Adrenal gland (tissue), 9 donors: ENCODE measurements at regions not wholly inside any gene's neighbourhood (a gene's known extent, or its start where the extent isn't known, plus 50 kb on each side); places are given as distances from the start of the nearest gene placed in this dataset.

Experiments used
- DNase-seq, 7 donors: peaks; one replicate each; pipeline ENCODE4 v3.0.0-alpha.2; 2019 to 2020
- H3K27ac ChIP-seq, 5 donors: fragments of 200-600 bp; sonication (generic) in 4 of 5; 1 replicate in 3 of 5; 2 replicates in 2 of 5; pipeline versions ENCODE4 v1.5.1 to v1.8.0; 2016 to 2020; ENCODE audit warnings: mild to moderate bottlenecking in 1 of 5
- H3K27me3 ChIP-seq: fragments of 200-600 bp; 2 replicates; pipeline ENCODE4 v1.8.0; 2021
- H3K36me3 ChIP-seq, 2 donors: fragments of 200-600 bp; replicated peaks in 1 of 2; 1 replicate in 1 of 2; 2 replicates in 1 of 2; pipeline versions ENCODE4 v1.5.1 to v1.8.0; 2018 to 2022
- H3K4me1 ChIP-seq, 2 donors: fragments of 200-600 bp; replicated peaks in 1 of 2; 1 replicate in 1 of 2; 2 replicates in 1 of 2; pipeline versions ENCODE4 v1.5.1 to v1.8.0; 2018 to 2021
- H3K4me3 ChIP-seq, 4 donors: fragments of 200-600 bp; sonication (generic) in 3 of 4; one replicate each; pipeline ENCODE4 v1.5.1; 2016 to 2018
- H3K9me3 ChIP-seq, 3 donors: fragments of 200-600 bp; sonication (generic) in 1 of 3; replicated peaks in 1 of 3; 1 replicate in 2 of 3; 2 replicates in 1 of 3; pipeline versions ENCODE4 v1.5.1 to v1.8.0; 2016 to 2021
- POLR2A ChIP-seq, 2 donors: fragments of 450-650 bp; IDR thresholded peaks; one replicate each; pipeline ENCODE4 v1.6.1; 2017; ENCODE audit warnings: antibody characterized with exemption in 2 of 2, mild to moderate bottlenecking in 2 of 2, moderate library complexity in 1 of 2
- WGBS, 4 donors: extraction: QIAGEN DNeasy Blood & Tissue Kit in 2 of 4; methylation state at CpG; one replicate each; pipeline versions ENCODE4 v1.1.5 to v1.1.7; 2013 to 2017; 5-methylcytosine and 5-hydroxymethylcytosine counted together
- intact Hi-C, 2 donors: fragments of 100-400 bp; cut with DNase I; formaldehyde crosslinking; loops; one replicate each; pipeline versions ENCODE4 v1.14.1 to v1.15.0; 2022 to 2023
- TF ChIP-seq, protein P1 (sequence below), 6 experiments: fragments of 450-650 bp in 4 of 6; fragments of 200-600 bp in 2 of 6; sonication (generic) in 1 of 6; IDR thresholded peaks; 1 replicate in 5 of 6; 2 replicates in 1 of 6; pipeline versions ENCODE4 v1.5.1 to v1.8.0; 2016 to 2021; ENCODE audit warnings: antibody characterized with exemption in 6 of 6, mild to moderate bottlenecking in 2 of 6, moderate library complexity in 1 of 6
- donor health status: healthy with polysubstance abuse.
- donor health status: Bipolar disorder and iron deficiency.
- donor health status: DM: yes; HTN: yes; CAD: no.
- donor health status: DM: no; HTN: no; CAD: no.
- donor health status: DM: no; HTN: no; CAD: no.

DNA sequence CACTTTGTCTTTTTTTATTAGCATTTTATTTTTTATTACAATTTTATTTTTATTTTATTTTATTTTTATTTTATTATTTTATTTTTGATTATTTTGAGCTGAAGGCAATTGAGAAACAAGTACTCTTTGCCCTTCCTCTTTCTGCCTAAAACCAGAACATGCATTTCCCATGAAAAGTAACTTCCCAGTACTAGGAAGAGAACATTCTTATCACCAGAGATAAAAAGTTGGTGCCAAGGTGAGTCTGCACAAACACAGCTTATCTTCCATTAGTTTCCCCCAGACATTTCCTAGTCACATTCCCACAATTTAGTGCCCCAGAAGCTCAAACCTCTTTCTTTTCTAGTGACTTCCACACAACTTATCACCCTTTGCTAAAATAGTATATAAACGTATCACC, 84.8 kb downstream of the CD24 start:
- H3K27me3 ChIP-seq: no peaks in the 10 kb centered on the region
- DNase-seq: no peak
- 45 to 68% (median 57%) methylated on average over 1 of the region's 1 CpG for WGBS, 4 donors

DNA sequence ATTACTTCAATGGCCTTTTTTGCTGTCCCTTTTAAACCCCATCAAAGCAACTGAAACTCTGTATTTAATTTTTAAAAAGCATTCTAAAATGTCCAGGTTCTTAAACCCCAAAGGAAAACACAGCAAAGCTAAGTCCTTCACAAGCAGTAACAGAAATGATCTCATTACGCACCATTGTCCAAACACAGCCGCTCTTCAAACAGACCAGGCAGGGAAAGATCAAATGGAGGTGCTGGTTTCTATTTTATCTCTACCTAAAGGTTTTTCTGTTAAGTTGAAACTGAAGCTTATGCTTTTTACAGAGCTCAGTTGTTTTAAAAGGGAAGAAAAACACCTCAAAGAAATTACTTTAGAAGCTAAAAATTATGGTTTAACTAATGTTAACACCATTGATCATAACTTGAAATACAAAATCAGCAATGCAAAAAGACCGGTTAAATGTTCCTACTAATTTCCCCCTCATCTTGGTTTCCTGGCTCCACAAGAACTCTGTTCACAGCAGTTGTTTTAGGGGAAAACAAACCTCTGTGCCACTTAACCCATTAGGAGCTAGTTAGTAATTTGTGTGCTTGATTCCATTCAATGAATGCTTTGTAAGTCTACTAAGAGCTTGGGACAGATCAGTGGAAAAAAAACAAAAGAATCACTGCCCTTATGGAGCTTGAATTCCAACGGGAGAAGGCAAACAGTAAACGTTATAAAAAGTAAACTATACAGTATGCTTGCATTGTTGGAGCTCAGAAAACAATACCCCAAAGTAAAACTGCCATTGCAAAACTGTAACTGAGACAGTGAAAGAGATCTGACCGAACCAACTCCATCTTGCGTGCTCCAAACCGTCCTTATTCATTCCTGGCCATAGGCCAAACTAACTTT, 87.4 kb downstream of the CD24 start:
- H3K4me1 ChIP-seq: no peaks in the 10 kb centered on the region
- no peak for DNase-seq
- H3K27ac ChIP-seq: no peak overlapping the region
- 61 to 68% (median 64%) methylated on average over 8 of the region's 8 CpGs for WGBS, 4 donors
- H3K36me3 ChIP-seq: no peaks in the 10 kb centered on the region
- no peak overlapping the region for H3K4me3 ChIP-seq
- H3K9me3 ChIP-seq: no peaks in the 10 kb centered on the region
- intact Hi-C loops: no loop called here
- TF ChIP-seq, protein P1, sequence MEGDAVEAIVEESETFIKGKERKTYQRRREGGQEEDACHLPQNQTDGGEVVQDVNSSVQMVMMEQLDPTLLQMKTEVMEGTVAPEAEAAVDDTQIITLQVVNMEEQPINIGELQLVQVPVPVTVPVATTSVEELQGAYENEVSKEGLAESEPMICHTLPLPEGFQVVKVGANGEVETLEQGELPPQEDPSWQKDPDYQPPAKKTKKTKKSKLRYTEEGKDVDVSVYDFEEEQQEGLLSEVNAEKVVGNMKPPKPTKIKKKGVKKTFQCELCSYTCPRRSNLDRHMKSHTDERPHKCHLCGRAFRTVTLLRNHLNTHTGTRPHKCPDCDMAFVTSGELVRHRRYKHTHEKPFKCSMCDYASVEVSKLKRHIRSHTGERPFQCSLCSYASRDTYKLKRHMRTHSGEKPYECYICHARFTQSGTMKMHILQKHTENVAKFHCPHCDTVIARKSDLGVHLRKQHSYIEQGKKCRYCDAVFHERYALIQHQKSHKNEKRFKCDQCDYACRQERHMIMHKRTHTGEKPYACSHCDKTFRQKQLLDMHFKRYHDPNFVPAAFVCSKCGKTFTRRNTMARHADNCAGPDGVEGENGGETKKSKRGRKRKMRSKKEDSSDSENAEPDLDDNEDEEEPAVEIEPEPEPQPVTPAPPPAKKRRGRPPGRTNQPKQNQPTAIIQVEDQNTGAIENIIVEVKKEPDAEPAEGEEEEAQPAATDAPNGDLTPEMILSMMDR (IDR thresholded peaks at IDR 0.05): no peak
- no peak for TF ChIP-seq POLR2A (IDR thresholded peaks at IDR 0.05)
- no peaks in the 10 kb centered on the region for H3K27me3 ChIP-seq

More for the DNA sequence above, 84.8 kb downstream of the CD24 start:
- intact Hi-C loops: no loop called here
- H3K4me1 ChIP-seq: no peaks in the 10 kb centered on the region
- H3K4me3 ChIP-seq: no peak overlapping the region
- no peaks in the 10 kb centered on the region for H3K9me3 ChIP-seq
- no peaks in the 10 kb centered on the region for H3K36me3 ChIP-seq
- no peak overlapping the region for H3K27ac ChIP-seq
- TF ChIP-seq, protein P1 (IDR thresholded peaks at IDR 0.05): no peak
- no peak for TF ChIP-seq POLR2A (IDR thresholded peaks at IDR 0.05)

DNA sequence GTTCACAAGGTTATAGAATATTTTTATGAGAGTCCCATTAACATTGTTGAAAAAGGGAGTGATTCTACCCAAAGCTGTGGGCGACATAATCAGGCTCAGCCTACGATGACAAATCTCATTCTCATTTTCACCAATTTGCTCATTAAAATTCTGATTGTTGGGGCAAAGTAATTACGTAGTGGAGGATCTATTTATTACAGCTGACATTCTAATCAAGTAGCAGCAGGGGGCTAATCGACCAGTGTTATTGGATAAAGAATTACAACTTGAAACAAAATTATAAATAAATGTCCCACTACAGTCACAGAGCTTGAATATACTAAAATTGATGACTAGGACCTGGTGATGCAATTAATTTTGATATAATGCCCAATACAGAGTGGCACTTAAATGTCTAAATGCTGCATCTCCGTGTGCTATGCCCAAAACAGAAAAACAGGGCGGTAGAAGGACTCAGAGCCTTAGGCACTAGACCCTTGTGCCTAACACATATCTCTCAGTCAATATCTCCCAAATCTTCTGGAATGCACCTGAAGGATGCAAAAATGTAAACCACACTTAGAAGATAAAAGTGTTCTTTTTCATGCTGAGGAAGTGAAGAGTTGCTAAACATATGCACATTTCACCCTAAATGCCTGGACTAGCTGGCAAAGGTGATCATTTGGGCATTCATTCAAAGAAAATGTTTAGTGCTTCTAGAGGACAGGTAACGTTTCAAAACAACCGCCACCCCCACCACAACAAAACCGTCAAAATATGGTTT, 88.3 kb downstream of the CD24 start:
- Histone ChIP-seq H3K9me3 (no peaks in the 10 kb centered on the region), H3K4me3 (no peak overlapping the region), H3K27me3 (no peaks in the 10 kb centered on the region), H3K36me3 (no peaks in the 10 kb centered on the region), H3K27ac (no peak overlapping the region), H3K4me1 (no peaks in the 10 kb centered on the region)
- no peak for TF ChIP-seq POLR2A (IDR thresholded peaks at IDR 0.05)
- TF ChIP-seq, protein P1 (IDR thresholded peaks at IDR 0.05): no peak
- DNase-seq: no peak
- 61 to 64% (median 62%) methylated on average over 9 of the region's 9 CpGs for WGBS, 4 donors
- intact Hi-C loops: no loop called here

DNA sequence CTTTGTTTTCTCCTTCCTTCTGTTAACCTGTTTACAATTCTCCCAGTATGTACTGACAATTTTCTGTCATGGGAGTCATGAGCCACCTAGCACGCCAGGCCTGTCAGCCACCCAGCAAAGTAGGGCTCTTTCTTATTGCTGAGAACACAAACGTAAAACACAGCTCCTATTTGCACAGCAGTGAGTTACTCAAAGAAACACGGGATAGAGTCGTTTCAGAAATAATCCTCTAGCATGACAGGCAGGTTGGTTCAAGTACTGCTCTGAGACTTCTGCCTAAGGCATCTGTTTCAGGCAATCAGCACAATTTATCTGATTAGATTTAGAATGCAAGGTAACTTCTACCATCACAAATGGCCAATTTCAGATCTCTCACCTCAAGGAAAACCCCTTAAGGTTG, 88.8 kb downstream of the CD24 start:
- WGBS, 4 donors: 49 to 68% (median 55%) methylated on average over 4 of the region's 4 CpGs
- Histone ChIP-seq H3K9me3 (no peaks in the 10 kb centered on the region), H3K36me3 (no peaks in the 10 kb centered on the region), H3K27me3 (no peaks in the 10 kb centered on the region), H3K4me1 (no peaks in the 10 kb centered on the region), H3K27ac (no peak overlapping the region), H3K4me3 (no peak overlapping the region)
- intact Hi-C loops: no loop called here
- TF ChIP-seq, protein P1 (IDR thresholded peaks at IDR 0.05): no peak
- TF ChIP-seq POLR2A (IDR thresholded peaks at IDR 0.05): no peak
- DNase-seq: no peak
